Upper lobe of left lung (tissue), 6 donors: ENCODE measurements at regions not wholly inside any gene's neighbourhood (a gene's known extent, or its start where the extent isn't known, plus 50 kb on each side); places are given as distances from the start of the nearest gene placed in this dataset.

Experiments
- ATAC-seq, 2 donors: fragments of 200-7000 bp; cut with Tn5 transposase; one replicate each; pipeline ENCODE4 v1.9.1; 2022; ENCODE audit warnings: mild to moderate bottlenecking in 2 of 2, moderate library complexity in 2 of 2; ENCODE audit not compliant: low FRiP score in 2 of 2
- DNase-seq, 2 donors: peaks; one replicate each; pipeline ENCODE4 v3.0.0-alpha.2; 2019 to 2020
- H3K27ac ChIP-seq, 4 donors: fragments of 200-600 bp; sonication (generic); one replicate each; pipeline ENCODE4 v1.5.1; 2016 to 2019
- H3K27me3 ChIP-seq, 4 donors: fragments of 200-600 bp; sonication (generic); one replicate each; pipeline ENCODE4 v1.5.1; 2017 to 2019
- H3K36me3 ChIP-seq, 4 donors: fragments of 200-600 bp; sonication (generic); one replicate each; pipeline ENCODE4 v1.5.1; 2016 to 2019
- H3K4me1 ChIP-seq, 4 donors: fragments of 200-600 bp; sonication (generic); one replicate each; pipeline ENCODE4 v1.5.1; 2018 to 2019
- H3K4me3 ChIP-seq, 4 donors: fragments of 200-600 bp; sonication (generic); one replicate each; pipeline ENCODE4 v1.5.1; 2017 to 2019; ENCODE audit warnings: mild to moderate bottlenecking in 2 of 4, moderate library complexity in 1 of 4
- H3K9me3 ChIP-seq, 4 donors: fragments of 200-600 bp; sonication (generic); one replicate each; pipeline ENCODE4 v1.5.1; 2018 to 2019
- CTCF ChIP-seq, 6 experiments: fragments of 450-650 bp in 4 of 6; fragments of 200-600 bp in 2 of 6; sonication (generic) in 2 of 6; IDR thresholded peaks; one replicate each; pipeline ENCODE4 v1.5.1; 2016 to 2019; ENCODE audit warnings: antibody characterized with exemption in 6 of 6
- EP300 ChIP-seq, 4 donors: sonication (generic); formaldehyde crosslinking; IDR thresholded peaks; one replicate each; pipeline ENCODE4 v1.5.1; 2017; ENCODE audit warnings: antibody characterized with exemption in 4 of 4, control low read depth in 2 of 4
- POLR2A ChIP-seq, 4 donors: fragments of 450-650 bp; IDR thresholded peaks; one replicate each; pipeline ENCODE4 v1.5.1; 2016 to 2017; ENCODE audit warnings: antibody characterized with exemption in 4 of 4, mild to moderate bottlenecking in 2 of 4
- POLR2AphosphoS5 ChIP-seq, 2 donors: sonication (generic); formaldehyde crosslinking; IDR thresholded peaks; one replicate each; pipeline ENCODE4 v1.5.1; 2017; ENCODE audit warnings: antibody characterized with exemption in 2 of 2
- WGBS, 2 donors: methylation state at CpG; one replicate each; pipeline ENCODE4 v1.1.5; 2017 to 2018; 5-methylcytosine and 5-hydroxymethylcytosine counted together
- donor health status: DM: no; HTN: no; CAD: no; lungs with moderate emphysema.
- donor health status: DM: no; HTN: yes; CAD: no; lungs with severe emphysema.

GRCh38 chr1:96973605-96974004 is 252.0 kb downstream of the PTBP2 start:
- TF ChIP-seq EP300 (IDR thresholded peaks at IDR 0.05) (no peak), CTCF (IDR thresholded peaks at IDR 0.05) (no peak)
- no peak overlapping the region for H3K27ac ChIP-seq
- H3K9me3 ChIP-seq: no peaks in the 10 kb centered on the region
- WGBS, 2 donors: 33 to 60% methylated on average over 1 of the region's 1 CpG
- no peaks in the 10 kb centered on the region for H3K36me3 ChIP-seq
- H3K4me1 ChIP-seq: no peaks in the 10 kb centered on the region
- H3K4me3 ChIP-seq: no peak overlapping the region
- no peaks in the 10 kb centered on the region for H3K27me3 ChIP-seq
- ATAC-seq (no peak), DNase-seq (no peak)

GRCh38 chr1:96978444-96978843 is 256.9 kb downstream of the PTBP2 start:
- H3K27me3 ChIP-seq: no peaks in the 10 kb centered on the region
- H3K4me1 ChIP-seq: no peaks in the 10 kb centered on the region
- no peaks in the 10 kb centered on the region for H3K36me3 ChIP-seq
- H3K4me3 ChIP-seq: no peak overlapping the region
- ATAC-seq (no peak), DNase-seq (no peak)
- 71 to 86% methylated on average over 3 of the region's 3 CpGs for WGBS, 2 donors
- TF ChIP-seq POLR2AphosphoS5 (IDR thresholded peaks at IDR 0.05) (no peak), POLR2A (IDR thresholded peaks at IDR 0.05) (no peak)
- H3K27ac ChIP-seq: no peak overlapping the region
- no peaks in the 10 kb centered on the region for H3K9me3 ChIP-seq

GRCh38 chr1:96978901-96979300 is 257.3 kb downstream of the PTBP2 start:
- ATAC-seq (no peak), DNase-seq (no peak)
- Histone ChIP-seq H3K27ac (no peak overlapping the region), H3K27me3 (no peaks in the 10 kb centered on the region), H3K4me3 (no peak overlapping the region), H3K36me3 (no peaks in the 10 kb centered on the region), H3K9me3 (no peaks in the 10 kb centered on the region), H3K4me1 (no peaks in the 10 kb centered on the region)
- 53 to 63% methylated on average over 4 of the region's 4 CpGs for WGBS, 2 donors
- TF ChIP-seq CTCF (IDR thresholded peaks at IDR 0.05): no peak
- TF ChIP-seq POLR2AphosphoS5 (IDR thresholded peaks at IDR 0.05): no peak
- TF ChIP-seq EP300 (IDR thresholded peaks at IDR 0.05): no peak

- TF ChIP-seq POLR2A (IDR thresholded peaks at IDR 0.05) (no peak), POLR2AphosphoS5 (IDR thresholded peaks at IDR 0.05) (no peak), EP300 (IDR thresholded peaks at IDR 0.05) (no peak)
- Histone ChIP-seq H3K27ac (no peak overlapping the region), H3K4me3 (no peak overlapping the region), H3K36me3 (no peaks in the 10 kb centered on the region), H3K4me1 (no peaks in the 10 kb centered on the region), H3K9me3 (no peaks in the 10 kb centered on the region), H3K27me3 (no peaks in the 10 kb centered on the region)
- 77 to 82% methylated on average over 3 of the region's 3 CpGs for WGBS, 2 donors
- no peak for ATAC-seq
- no peak for DNase-seq
These were observed 258.0 kb downstream of the PTBP2 start for GRCh38 chr1:96979304-96980268.

GRCh38 chr1:96980448-96980847 is 258.9 kb downstream of the PTBP2 start:
- WGBS, 2 donors: 55 to 74% methylated on average over 2 of the region's 2 CpGs
- Histone ChIP-seq H3K27me3 (no peaks in the 10 kb centered on the region), H3K4me1 (no peaks in the 10 kb centered on the region), H3K36me3 (no peaks in the 10 kb centered on the region), H3K9me3 (no peaks in the 10 kb centered on the region), H3K4me3 (no peak overlapping the region), H3K27ac (no peak overlapping the region)
- DNase-seq (no peak), ATAC-seq (no peak)
- TF ChIP-seq POLR2AphosphoS5 (IDR thresholded peaks at IDR 0.05): no peak
- no peak for TF ChIP-seq POLR2A (IDR thresholded peaks at IDR 0.05)
- TF ChIP-seq EP300 (IDR thresholded peaks at IDR 0.05): no peak
- TF ChIP-seq CTCF (IDR thresholded peaks at IDR 0.05): no peak

- no peak for TF ChIP-seq POLR2AphosphoS5 (IDR thresholded peaks at IDR 0.05)
- TF ChIP-seq CTCF (IDR thresholded peaks at IDR 0.05): no peak
- no peak for TF ChIP-seq EP300 (IDR thresholded peaks at IDR 0.05)
- TF ChIP-seq POLR2A (IDR thresholded peaks at IDR 0.05): no peak
- ATAC-seq (no peak), DNase-seq (no peak)
- Histone ChIP-seq H3K36me3 (no peaks in the 10 kb centered on the region), H3K9me3 (no peaks in the 10 kb centered on the region), H3K4me1 (no peaks in the 10 kb centered on the region), H3K27ac (no peak overlapping the region), H3K27me3 (no peaks in the 10 kb centered on the region), H3K4me3 (no peak overlapping the region)
These were observed 259.6 kb downstream of the PTBP2 start for GRCh38 chr1:96981181-96981580.
